H9 (cell line): ENCODE measurements at regions not wholly inside any gene's neighbourhood (a gene's known extent, or its start where the extent isn't known, plus 50 kb on each side); places are given as distances from the start of the nearest gene placed in this dataset.

Source experiments
- DNase-seq: peaks from one replicate; pipeline ENCODE4 v3.0.0-alpha.2; 2017
- H2AFZ ChIP-seq: one replicate; pipeline ENCODE4 v1.6.1; 2013; ENCODE audit warnings: mild to moderate bottlenecking, low read length, control low read depth, moderate library complexity
- H2AK5ac ChIP-seq: 2 replicates; pipeline ENCODE4 v1.6.1; 2013; ENCODE audit warnings: low read length, control low read depth, mixed read lengths; ENCODE audit not compliant: insufficient read length
- H2BK120ac ChIP-seq: one replicate; pipeline ENCODE4 v1.6.1; 2013; ENCODE audit warnings: low read depth, mild to moderate bottlenecking, low read length, control low read depth, inconsistent platforms; ENCODE audit not compliant: poor library complexity, severe bottlenecking
- H2BK12ac ChIP-seq: 2 replicates; pipeline ENCODE4 v1.6.1; 2013; ENCODE audit warnings: low read length, control low read depth, mixed read lengths, low read depth; ENCODE audit not compliant: insufficient read length
- H2BK15ac ChIP-seq: 2 replicates; pipeline ENCODE4 v1.6.1; 2013; ENCODE audit warnings: low read depth, low read length, control low read depth
- H2BK20ac ChIP-seq: one replicate; pipeline ENCODE4 v1.6.1; 2013; ENCODE audit warnings: low read depth, mild to moderate bottlenecking, low read length, control low read depth, inconsistent platforms; ENCODE audit not compliant: poor library complexity, severe bottlenecking
- H2BK5ac ChIP-seq: 2 replicates; pipeline ENCODE4 v1.6.1; 2013; ENCODE audit warnings: low read length, control low read depth, mixed read lengths; ENCODE audit not compliant: insufficient read length
- H3K14ac ChIP-seq: 2 replicates; pipeline ENCODE4 v1.6.1; 2013; ENCODE audit warnings: low read length, control low read depth; ENCODE audit not compliant: insufficient read depth
- H3K18ac ChIP-seq: 2 replicates; pipeline ENCODE4 v1.6.1; 2013; ENCODE audit warnings: low read depth, mild to moderate bottlenecking, mixed read lengths, low read length, control low read depth; ENCODE audit not compliant: insufficient read length
- H3K23ac ChIP-seq: 2 replicates; pipeline ENCODE4 v1.6.1; 2013; ENCODE audit warnings: low read length, control low read depth, mixed read lengths, low read depth; ENCODE audit not compliant: insufficient read length
- H3K23me2 ChIP-seq: 2 replicates; pipeline ENCODE4 v1.6.1; 2013; ENCODE audit warnings: low read depth, mild to moderate bottlenecking, mixed read lengths, low read length, control low read depth; ENCODE audit not compliant: insufficient read length, poor library complexity, severe bottlenecking
- H3K27ac ChIP-seq: 2 replicates; pipeline ENCODE4 v1.5.1; 2013; ENCODE audit warnings: low read length, control low read depth, mixed read lengths, low read depth; ENCODE audit not compliant: insufficient read length
- H3K27me3 ChIP-seq: 2 replicates; pipeline ENCODE4 v1.6.1; 2013; ENCODE audit warnings: low read length, control low read depth, inconsistent platforms; ENCODE audit not compliant: insufficient read depth
- H3K4ac ChIP-seq: 2 replicates; pipeline ENCODE4 v1.6.1; 2013; ENCODE audit warnings: low read depth, mild to moderate bottlenecking, control low read depth, inconsistent platforms, low read length, moderate library complexity
- H3K4me1 ChIP-seq: 2 replicates; pipeline ENCODE4 v1.6.1; 2013; ENCODE audit warnings: low read length, control low read depth, inconsistent platforms; ENCODE audit not compliant: insufficient read depth
- H3K4me2 ChIP-seq: 2 replicates; pipeline ENCODE4 v1.6.1; 2013; ENCODE audit warnings: low read length, control low read depth, mixed read lengths; ENCODE audit not compliant: insufficient read length, insufficient read depth
- H3K56ac ChIP-seq: 2 replicates; pipeline ENCODE4 v1.6.1; 2013; ENCODE audit warnings: low read depth, mild to moderate bottlenecking, mixed read lengths, low read length, control low read depth; ENCODE audit not compliant: insufficient read length
- H3K79me1 ChIP-seq: 2 replicates; pipeline ENCODE4 v1.6.1; 2013; ENCODE audit warnings: low read depth, mild to moderate bottlenecking, moderate library complexity, low read length, control low read depth, inconsistent platforms; ENCODE audit not compliant: insufficient read depth, poor library complexity, severe bottlenecking
- H3K79me2 ChIP-seq: 2 replicates; pipeline ENCODE4 v1.6.1; 2013; ENCODE audit warnings: low read length, control low read depth, inconsistent platforms; ENCODE audit not compliant: insufficient read depth
- H3K9ac ChIP-seq: 2 replicates; pipeline ENCODE4 v1.6.1; 2013; ENCODE audit warnings: low read length, control low read depth, mixed read lengths; ENCODE audit not compliant: insufficient read length; ENCODE audit errors: extremely low read depth
- H3K9me3 ChIP-seq: one replicate; pipeline ENCODE4 v1.6.1; 2013; ENCODE audit warnings: low read depth, low read length, inconsistent platforms; ENCODE audit not compliant: control insufficient read depth
- H3T11ph ChIP-seq: one replicate; pipeline ENCODE4 v1.6.1; 2013; ENCODE audit warnings: mild to moderate bottlenecking, low read length, control low read depth, inconsistent platforms
- H4K20me1 ChIP-seq: one replicate; pipeline ENCODE4 v1.6.1; 2013; ENCODE audit not compliant: control insufficient read depth, insufficient read length, insufficient read depth
- H4K5ac ChIP-seq: 2 replicates; pipeline ENCODE4 v1.6.1; 2013; ENCODE audit warnings: low read depth, mild to moderate bottlenecking, mixed read lengths, low read length, control low read depth; ENCODE audit not compliant: insufficient read length
- H4K8ac ChIP-seq: replicated peaks from 2 replicates; pipeline ENCODE4 v1.6.1; 2013; ENCODE audit warnings: low read length, control low read depth, mixed read lengths, low read depth; ENCODE audit not compliant: insufficient read length
- H4K91ac ChIP-seq: 2 replicates; pipeline ENCODE4 v1.6.1; 2013; ENCODE audit warnings: low read depth, mild to moderate bottlenecking, moderate library complexity, mixed read lengths, low read length, control low read depth; ENCODE audit not compliant: insufficient read length
- H3K27ac Mint-ChIP-seq, 3 experiments: 2 replicates in 2 of 3; 3 replicates in 1 of 3; pipeline ENCODE4 v1.8.0; 2020 to 2021; ENCODE audit warnings: mixed read lengths in 3 of 3, mild to moderate bottlenecking in 1 of 3, moderate library complexity in 1 of 3
- H3K27me3 Mint-ChIP-seq: 2 replicates; pipeline ENCODE4 v1.8.0; 2021; ENCODE audit warnings: low read depth, mild to moderate bottlenecking, moderate library complexity, mixed read lengths
- H3K36me3 Mint-ChIP-seq, 3 experiments: 2 replicates in 2 of 3; 3 replicates in 1 of 3; pipeline ENCODE4 v1.8.0; 2020 to 2021; ENCODE audit warnings: low read depth in 3 of 3, mixed read lengths in 3 of 3; ENCODE audit not compliant: insufficient read depth in 1 of 3
- H3K4me1 Mint-ChIP-seq, 2 experiments: 2 replicates each; pipeline ENCODE4 v1.8.0; 2020; ENCODE audit warnings: mixed read lengths in 2 of 2
- H3K4me3 Mint-ChIP-seq, 2 experiments: 2 replicates in 1 of 2; 3 replicates in 1 of 2; pipeline ENCODE4 v1.8.0; 2020 to 2021; ENCODE audit warnings: mild to moderate bottlenecking in 2 of 2, mixed read lengths in 2 of 2, moderate library complexity in 1 of 2
- H3K9me3 Mint-ChIP-seq, 2 experiments: 2 replicates in 1 of 2; 3 replicates in 1 of 2; pipeline ENCODE4 v1.8.0; 2020; ENCODE audit warnings: mild to moderate bottlenecking in 2 of 2, mixed read lengths in 2 of 2, moderate library complexity in 1 of 2
- WGBS: extraction: QIAGEN DNeasy Blood & Tissue Kit; methylation state at CpG from one replicate; pipeline ENCODE4 v1.1.7; 2013; ENCODE audit warnings: missing lambda C conversion rate, low lambda C conversion rate, mixed read lengths; ENCODE audit not compliant: insufficient read length; ENCODE audit errors: extremely low coverage; 5-methylcytosine and 5-hydroxymethylcytosine counted together
- TF ChIP-seq, protein P1 (sequence below): fragments of 200-600 bp; sonication (generic); conservative IDR thresholded peaks from 3 replicates; pipeline ENCODE4 v1.8.0; 2021; ENCODE audit warnings: antibody characterized with exemption, mild to moderate bottlenecking

DNA sequence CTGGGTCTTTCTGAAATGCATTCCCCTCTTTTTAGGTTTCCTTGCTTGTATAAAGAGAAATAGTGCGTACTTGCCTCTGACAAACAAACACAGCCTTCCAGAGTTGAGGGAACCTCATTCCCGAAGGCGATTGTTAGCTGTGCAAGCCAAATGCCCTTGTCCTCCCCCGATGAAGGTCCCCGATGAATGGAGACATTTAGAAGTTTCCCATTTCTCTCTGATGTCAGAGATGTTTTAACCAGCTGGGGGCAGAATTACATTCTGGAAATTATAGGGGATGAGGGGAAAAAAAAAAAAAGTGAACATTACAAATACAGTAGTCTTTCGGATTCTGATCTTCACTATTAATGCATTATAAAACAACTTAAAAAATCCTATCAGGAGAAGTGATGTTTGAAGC lies 366.8 kb downstream of the VRK1 start:
- Histone ChIP-seq H2BK15ac (no peak overlapping the region), H3K14ac (no peak overlapping the region), H2BK120ac (no peak overlapping the region), H2BK20ac (no peak overlapping the region), H3K9me3 (no peaks in the 10 kb centered on the region), H2AFZ (no peak overlapping the region), H2BK12ac (no peak overlapping the region), H3K79me1 (no peaks in the 10 kb centered on the region), H4K91ac (no peak overlapping the region), H3K23ac (no peak overlapping the region), H2AK5ac (no peak overlapping the region), H2BK5ac (no peak overlapping the region), H3T11ph (no peak overlapping the region), H3K4me2 (no peak overlapping the region), H3K9ac (no peak overlapping the region), H3K27me3 (no peaks in the 10 kb centered on the region), H3K79me2 (no peaks in the 10 kb centered on the region), H3K18ac (no peak overlapping the region), H3K56ac (no peak overlapping the region), H3K27ac (no peak overlapping the region), H4K5ac (no peak overlapping the region), H3K4me1 (no peaks in the 10 kb centered on the region), H4K20me1 (no peaks in the 10 kb centered on the region), H3K4ac (no peak overlapping the region), H3K23me2 (no peaks in the 10 kb centered on the region), H4K8ac (no peak overlapping the region)
- no CpG with 5 or more reads among the region's 6 CpGs for WGBS
- DNase-seq: no peak
- Mint-ChIP-seq H3K27me3 (peaks cover 3% of the 10 kb centered on the region), H3K4me3 (no peak overlapping the region), H3K27ac (0 out of 7 replicates have a peak overlapping the region, but pooled peaks of 1 of the 3 experiments have one; percentile 35), H3K4me1 (no peaks in the 10 kb centered on the region), H3K9me3 (peaks cover 8 to 13% of the 10 kb centered on the region in 2 experiments; a peak in 4 of 5 replicates), H3K36me3 (peaks cover 6 to 8% (median 6%) of the 10 kb centered on the region in 3 experiments; a peak in 6 of 7 replicates)
- TF ChIP-seq, protein P1, sequence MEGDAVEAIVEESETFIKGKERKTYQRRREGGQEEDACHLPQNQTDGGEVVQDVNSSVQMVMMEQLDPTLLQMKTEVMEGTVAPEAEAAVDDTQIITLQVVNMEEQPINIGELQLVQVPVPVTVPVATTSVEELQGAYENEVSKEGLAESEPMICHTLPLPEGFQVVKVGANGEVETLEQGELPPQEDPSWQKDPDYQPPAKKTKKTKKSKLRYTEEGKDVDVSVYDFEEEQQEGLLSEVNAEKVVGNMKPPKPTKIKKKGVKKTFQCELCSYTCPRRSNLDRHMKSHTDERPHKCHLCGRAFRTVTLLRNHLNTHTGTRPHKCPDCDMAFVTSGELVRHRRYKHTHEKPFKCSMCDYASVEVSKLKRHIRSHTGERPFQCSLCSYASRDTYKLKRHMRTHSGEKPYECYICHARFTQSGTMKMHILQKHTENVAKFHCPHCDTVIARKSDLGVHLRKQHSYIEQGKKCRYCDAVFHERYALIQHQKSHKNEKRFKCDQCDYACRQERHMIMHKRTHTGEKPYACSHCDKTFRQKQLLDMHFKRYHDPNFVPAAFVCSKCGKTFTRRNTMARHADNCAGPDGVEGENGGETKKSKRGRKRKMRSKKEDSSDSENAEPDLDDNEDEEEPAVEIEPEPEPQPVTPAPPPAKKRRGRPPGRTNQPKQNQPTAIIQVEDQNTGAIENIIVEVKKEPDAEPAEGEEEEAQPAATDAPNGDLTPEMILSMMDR: no peak
